UCSD-AML1 (cell line): ENCODE measurements at regions not wholly inside any gene's neighbourhood (a gene's known extent, or its start where the extent isn't known, plus 50 kb on each side); places are given as distances from the start of the nearest gene placed in this dataset.

Source experiments
- DNase-seq: peaks from one replicate; lab custom pipeline; 2025; ENCODE audit not compliant: unreplicated experiment; lab: John Stamatoyannopoulos, UW

DNA sequence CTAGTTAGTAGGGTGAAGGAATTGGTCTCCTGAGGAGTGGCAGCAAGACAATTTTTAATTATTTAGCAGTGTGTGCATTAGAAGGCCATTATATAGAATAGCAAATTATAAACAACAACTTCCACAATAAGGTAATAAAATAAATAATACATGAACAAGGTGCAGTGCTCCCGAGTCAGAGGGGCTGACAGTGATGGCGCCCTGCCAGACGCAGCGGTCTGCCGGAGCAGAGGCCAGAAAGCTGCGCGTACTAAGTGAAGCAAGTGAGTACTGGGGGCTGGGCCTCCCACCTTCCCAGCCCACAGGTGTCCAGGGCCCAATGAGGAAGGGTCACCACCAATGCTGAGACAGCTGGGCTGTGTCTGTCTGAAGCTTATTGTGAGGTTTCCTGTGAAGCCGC, 72.0 kb upstream of the VRK1 start:
- no peak for DNase-seq

DNA sequence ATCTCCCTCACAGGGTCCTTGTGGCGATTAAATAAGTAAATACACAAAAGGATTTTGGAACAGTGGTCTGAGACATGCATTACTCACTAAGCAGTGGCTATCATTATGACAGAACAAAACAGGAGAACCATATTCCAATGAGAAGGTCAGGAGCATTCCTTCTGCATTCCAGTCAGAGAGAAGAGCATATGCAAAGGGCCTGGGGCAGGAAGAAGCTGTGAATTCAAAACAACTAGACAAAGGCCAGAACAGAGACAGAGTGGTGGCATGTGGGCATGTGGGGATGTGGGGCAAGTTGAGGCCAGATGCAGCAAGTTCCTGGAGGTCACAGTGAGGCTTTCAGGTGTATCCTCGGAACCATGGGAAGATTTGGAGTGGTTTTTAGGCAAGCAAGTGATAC, 70.1 kb upstream of the VRK1 start:
- no peak for DNase-seq

DNA sequence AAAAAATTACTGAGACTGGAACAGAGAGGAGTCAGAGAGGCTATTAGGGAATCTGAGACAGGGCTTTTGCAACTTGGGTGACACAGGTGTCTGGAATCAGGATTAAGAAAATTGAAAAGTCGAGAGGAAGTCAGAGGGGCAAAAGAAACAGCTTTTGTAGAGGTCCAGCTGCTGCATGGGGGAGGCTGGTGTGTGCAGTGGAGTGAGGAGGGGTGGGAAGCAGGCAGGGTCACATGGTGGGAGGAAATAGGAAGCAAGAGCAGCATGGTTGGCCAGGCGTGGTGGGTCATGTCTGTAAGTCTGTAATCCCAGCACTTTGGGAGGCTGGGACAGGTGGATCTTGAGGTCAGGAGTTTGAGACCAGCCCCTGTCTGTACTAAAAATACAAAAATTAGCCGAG, 69.7 kb upstream of the VRK1 start:
- no peak for DNase-seq

DNA sequence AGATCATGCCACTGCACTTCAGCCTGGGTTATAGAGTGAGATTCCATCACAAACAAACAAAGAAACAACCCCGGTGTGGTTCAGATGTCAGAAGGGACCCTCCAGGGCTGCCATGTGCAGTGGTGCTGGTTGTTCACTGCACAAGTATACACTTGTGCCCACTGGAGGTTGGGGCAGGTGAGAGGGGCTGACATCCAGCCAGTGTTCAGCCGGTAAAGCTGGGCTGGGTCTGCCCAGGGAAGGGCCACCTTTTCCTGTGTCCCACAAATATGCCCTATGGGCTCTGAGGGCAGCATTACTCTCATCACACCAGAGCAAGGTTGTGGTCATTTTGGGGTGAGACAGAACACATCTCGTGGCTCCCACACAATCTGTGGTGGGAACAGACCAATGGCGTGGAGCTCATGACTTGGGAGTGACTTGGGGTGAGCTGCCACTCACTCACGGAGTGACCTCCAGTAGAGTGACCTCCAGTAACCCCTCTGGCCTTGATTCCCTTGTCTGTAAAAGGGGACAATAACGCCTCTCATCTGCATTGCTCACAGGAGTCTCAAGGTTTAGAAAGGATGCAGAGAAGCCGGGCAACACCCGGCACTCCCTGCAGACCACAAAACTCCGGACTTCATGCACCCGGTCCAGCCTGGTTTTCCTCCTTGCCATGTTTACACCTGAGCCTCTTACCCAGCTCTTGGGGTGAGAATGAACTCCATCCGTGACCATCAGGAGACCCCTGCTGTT, 69.0 kb upstream of the VRK1 start:
- no peak for DNase-seq

DNA sequence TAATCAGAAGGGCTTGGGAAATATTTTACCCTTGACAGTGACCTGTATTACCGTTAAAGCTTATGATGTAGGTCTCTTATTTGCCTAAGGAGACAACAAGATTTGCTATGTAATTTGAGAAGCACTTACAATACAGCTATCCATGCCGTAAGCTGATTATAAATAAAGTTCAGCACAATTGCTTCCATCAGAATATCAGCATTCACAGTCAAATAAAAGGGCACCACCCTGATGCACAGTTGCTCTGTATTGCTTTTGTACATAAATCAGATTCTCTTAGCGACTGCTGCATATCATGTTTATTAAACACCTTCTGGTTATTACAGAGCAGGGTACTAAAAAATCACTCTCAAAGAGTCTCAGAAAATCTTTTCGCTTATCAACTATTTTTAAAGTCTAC, 67.3 kb upstream of the VRK1 start:
- no peak for DNase-seq

DNA sequence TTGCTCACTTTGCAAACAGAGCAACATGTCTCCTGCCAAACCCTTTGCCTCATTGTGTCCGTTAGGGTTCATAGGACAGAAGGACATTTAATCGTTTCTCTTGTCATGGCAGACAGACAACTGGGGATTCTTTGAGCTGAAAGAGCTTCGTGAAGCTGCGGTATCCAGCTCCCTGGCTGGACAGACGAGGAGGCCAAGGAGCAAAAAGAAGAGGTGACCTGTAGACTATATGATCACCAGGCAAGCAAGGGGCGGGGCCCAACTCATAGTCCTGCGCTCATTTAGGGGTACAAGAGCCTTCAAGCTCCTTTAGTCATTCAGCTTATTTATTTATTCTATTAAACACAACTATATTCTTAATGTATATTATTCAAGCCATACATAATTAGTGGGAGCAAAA, 66.8 kb upstream of the VRK1 start:
- no peak for DNase-seq

DNA sequence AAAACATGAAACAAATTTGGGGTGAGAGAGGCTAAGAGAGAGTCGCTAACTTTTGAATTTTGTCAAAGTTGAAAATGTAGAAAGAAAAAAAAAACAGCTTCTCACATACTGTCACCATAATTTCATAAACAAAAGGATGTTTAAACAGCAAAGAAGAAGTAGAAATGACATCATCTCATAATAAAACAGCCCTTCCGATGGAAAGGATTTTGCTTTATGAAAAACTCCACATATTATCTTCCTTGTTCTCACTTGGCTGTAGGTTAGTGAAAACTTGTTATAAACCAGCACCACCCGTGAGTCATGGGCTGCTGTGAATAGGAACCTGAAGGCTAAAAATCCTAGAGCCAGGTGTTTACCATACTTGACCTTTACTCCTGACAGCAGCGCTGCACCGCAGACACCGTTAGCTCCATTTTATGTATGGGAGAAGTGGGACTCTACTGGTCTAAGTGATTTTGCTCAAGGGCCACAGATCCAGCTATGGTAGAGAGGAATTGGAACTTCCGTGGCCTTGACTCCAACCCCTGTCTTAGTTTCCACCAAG, 63.0 kb upstream of the VRK1 start:
- no peak for DNase-seq

DNA sequence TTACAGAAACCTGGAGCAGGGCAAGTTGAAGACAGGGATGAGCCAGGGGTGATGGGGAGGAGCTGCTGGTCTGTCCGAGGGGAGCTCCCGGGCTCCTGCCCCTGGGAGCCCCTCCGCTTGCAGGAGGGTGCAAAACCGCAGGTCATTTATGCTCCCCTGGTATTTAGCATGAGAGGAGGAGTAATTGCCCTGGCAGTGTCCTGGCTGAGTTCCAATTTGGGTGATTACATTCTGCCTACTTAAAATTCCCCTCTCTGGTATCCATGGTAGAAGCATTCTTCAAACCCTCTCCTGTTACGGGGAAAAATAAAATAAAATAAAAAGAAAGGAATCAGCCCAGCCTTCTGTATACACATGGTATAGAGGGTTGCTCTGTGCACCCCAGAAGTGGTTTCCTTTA, 61.7 kb upstream of the VRK1 start:
- no peak for DNase-seq

DNA sequence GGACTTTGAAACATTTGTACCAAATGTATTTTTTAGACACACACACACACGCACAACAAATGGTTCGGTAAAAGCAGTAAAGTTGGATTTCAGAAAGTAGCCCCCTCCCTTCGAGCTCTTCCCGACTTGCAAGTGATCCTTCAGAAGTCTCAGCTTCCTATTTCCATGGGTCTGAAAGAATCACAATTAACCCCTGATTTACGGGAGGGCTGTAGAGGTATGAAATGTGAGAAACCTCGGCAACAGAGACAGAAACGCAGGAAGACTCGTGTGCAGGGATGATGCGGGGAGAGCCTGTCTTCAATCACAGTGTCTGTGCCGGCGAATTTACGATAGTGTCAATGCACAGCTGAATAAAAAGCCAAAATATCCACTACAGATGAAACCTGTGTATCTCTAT, 60.7 kb upstream of the VRK1 start:
- DNase-seq: no peak

DNA sequence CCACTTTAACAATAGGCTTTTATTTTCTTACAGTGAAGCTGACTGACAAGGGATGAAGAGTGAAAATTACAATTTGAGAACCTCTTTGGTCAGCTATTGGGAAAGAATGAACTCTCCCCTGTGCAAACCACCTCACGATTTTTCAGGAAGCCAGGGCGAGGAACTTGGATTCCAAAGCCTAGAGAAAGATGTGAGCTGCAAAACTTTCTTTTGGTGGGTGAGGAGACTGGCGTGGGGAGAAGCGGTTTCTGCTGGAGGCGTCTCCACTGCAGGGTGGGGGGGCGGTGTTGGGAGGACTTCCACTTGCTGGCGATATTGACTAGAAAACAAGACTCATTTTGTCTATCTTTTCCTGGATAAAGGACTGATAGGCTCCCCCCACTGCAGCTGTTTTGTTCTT, 59.3 kb upstream of the VRK1 start:
- DNase-seq: no peak

DNA sequence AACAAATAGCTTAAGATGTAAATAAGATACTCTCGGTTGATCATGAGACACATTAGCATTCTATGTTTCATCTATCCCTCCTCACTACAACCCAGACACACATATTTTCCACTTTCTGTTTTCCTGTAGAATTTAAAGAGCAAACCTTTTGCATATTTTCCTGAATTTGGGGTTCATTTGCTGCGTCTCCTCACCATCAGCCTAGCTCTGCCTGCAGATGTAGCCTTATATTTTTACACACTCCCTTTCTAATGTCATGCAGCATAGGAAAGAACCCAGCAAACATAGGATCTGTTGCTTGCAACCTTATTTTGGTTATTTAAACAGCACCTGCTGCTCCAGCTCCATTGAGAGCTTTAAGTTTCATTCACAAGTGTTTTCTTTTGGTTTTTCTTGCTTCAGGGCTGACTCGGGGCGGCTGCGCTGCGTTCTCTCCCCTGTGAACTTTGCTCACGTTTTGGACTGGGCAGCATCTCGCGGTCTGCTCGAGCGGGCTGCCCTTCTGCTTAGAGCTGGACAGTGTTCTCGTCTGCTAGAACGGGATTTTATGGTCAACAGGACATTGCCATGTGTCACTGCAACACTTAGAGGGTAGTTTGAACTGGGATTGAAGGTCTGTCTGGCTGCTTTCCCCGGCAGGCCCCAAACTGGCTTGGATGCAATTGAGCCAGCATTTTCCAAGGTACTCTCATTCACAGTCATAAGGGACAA, 57.8 kb upstream of the VRK1 start:
- DNase-seq: no peak

DNA sequence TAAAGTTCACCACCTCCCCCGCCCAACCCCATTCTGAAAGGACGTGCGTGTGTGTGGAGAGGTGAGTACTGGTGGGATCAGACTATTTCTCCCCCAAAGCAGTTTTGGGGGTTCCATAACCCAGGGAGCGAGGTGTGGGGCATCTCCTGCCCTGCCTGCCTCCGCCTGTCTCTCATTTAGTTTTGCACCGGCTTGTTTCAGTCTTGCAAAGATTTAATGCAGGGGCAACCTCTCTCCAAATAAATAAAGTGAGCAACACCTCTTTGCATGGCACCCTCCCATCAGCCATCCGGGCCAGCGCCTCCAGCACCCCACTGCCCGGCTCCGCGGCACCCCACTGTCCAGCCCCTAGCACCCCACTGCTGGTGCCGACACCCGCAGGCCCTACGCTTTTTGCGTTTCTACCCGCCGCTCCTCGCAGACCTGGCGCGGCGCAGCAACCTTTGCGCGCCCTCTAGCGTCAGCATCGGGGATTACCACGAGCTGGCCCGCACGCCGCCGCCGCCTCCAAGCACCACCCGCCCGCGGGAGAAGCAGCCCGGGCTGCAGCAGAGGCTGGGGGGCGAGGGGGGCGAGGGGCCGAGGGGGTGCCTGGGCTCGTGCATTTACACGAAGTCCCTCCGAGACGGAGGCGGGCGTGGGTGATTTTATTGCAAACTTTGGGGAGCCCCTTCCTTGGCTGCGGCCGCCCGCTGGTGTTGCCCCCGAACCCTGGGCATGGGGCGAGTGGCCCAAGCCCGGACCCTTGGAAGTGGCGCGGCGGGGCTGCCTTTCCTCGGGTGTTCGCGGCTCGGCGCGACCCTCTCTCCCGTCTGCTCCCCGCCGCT, 55.8 kb upstream of the VRK1 start:
- DNase-seq: peak; percentile 60

DNA sequence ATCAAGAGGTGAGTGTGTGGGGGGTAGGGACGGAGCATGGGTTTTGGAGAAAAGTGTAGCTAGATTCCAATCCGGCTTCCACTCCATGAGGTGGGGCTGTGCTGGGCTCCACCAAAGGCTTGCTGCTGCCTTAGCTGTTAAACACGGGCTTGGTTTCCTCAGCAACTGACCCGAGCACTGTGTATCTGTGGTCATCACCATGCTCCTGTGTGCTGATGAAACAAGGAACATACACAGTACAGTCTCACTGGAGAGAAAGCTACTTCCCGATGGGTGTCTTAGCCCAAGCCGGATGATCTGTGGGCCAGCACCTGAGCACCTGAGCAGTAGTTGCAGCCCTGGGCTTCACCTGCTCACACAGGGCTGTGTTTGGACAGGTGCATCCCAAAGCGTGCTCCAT, 52.9 kb upstream of the VRK1 start:
- no peak for DNase-seq

DNA sequence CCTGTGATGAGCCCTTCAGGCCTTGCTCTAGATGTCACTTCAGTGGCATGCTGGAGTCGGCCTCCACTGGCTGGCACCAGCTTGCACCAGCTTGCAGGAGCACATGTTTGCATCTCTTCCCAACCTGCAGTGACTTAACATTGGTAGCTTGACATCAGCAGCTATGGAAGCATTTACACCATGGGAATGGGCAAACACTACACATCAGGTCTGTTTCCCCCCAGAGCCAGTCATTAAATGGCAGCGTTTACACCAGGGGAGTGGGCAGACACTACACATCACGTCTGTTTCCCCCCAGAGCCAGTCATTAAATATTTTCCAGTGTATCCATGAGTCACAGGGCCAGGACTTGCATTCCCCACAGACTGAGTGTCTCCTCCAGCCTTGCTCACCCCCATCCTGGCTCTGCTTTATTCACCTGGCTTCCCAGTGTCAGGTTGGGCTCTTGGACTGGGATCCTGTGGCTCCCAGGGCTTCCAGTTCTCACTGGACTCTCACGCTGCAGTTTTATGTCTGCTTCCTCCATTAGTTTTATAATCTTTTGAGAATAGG, 51.6 kb upstream of the VRK1 start:
- DNase-seq: no peak

DNA sequence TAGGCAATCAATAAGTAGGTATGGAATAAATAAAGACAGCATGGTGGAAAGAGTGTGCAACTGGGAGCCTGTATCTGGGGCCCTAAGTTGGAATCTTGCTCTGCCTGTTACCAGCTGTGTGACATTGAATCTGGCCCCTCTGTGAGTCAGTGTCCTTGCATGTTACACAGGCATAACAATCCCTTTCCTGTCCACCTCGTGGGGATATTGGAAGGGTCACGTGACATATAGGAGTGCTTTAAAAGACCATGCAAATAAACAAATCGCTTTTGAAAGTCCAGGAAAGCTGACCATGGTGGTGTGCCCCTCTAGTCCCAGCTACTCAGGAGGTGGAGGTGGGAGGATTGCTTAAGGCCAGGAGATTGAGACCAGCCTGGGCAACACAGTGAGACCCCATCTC, 51.1 kb upstream of the VRK1 start:
- no peak for DNase-seq

DNA sequence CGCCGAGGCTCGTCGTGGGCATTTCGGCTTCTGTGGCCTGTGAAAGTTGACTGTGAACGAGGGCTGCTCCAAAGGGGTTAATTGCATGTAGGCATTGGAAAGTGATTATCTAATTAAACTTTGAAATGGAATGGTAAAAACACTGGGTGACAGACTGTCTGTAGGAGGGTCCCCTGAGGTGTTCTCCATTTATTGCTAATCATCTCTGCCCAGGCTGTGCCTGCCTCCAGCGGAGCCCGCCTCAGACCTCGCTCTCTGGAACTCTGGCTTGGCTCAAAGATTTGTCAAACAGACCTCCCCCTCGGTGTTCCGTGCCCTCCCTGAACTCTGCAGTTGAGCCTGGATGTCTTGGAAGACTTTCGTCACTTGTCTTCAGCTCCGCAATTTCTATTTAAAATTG, 50.2 kb upstream of the VRK1 start:
- DNase-seq: no peak
